ENCODE measurements at regions not wholly inside any gene's neighbourhood (a gene's known extent, or its start where the extent isn't known, plus 50 kb on each side); places are given as distances from the start of the nearest gene placed in this dataset.

GRCh38 chr10:28939281-28940157 is 262.2 kb downstream of the BAMBI start:
- Mint-ChIP-seq H3K27ac (peak overlapping the region; percentile 96), H3K36me3 (ENCODE audit: insufficient read depth) (peaks cover 8% of the 10 kb centered on the region), H3K9me3 (ENCODE audit: low read depth) (peaks cover 16% of the 10 kb centered on the region), H3K4me1 (ENCODE audit: low read depth) (peaks cover 36% of the 10 kb centered on the region), H3K4me3 (ENCODE audit: low read depth) (peak overlapping the region; percentile 59), H3K27me3 (no peaks in the 10 kb centered on the region)
- DNase-seq (ENCODE audit: low spot score, unreplicated experiment), result peak; percentile 55
- TF ChIP-seq CTCF (IDR thresholded peaks at IDR 0.05; ENCODE audit: unreplicated experiment), result peak; percentile 73

GRCh38 chr10:28940158-28940888 is 263.0 kb downstream of the BAMBI start:
- Mint-ChIP-seq H3K27ac (peak overlapping the region; percentile 96), H3K4me3 (ENCODE audit: low read depth) (peak overlapping the region; percentile 59)

DNA sequence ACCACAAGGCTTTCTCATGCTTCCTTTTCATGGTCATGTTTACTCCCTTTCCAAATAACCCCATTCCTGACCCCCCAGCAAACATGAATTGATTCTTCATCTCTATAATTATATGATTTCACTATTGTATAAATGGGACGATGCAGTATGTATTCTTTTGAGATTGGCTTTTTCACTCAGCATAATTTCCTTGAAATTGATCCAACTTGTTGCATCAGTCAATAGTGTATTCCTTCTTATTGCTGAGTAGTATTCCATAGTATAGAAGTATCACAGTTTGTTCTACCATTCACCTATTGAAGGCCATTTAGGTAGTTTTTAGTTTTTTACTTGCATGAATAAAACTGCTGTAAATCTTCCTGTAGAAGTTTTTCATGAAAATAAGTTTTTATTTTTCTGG is 264.7 kb downstream of the BAMBI start:
- peaks cover 34% of the 10 kb centered on the region for H3K4me1 Mint-ChIP-seq (ENCODE audit: low read depth)
- no peak overlapping the region for H3K4me3 Mint-ChIP-seq (ENCODE audit: low read depth)
- peaks cover 20% of the 10 kb centered on the region for H3K9me3 Mint-ChIP-seq (ENCODE audit: low read depth)
- DNase-seq (ENCODE audit: low spot score, unreplicated experiment), result no peak
- no peaks in the 10 kb centered on the region for H3K27me3 Mint-ChIP-seq
- H3K27ac Mint-ChIP-seq, result peak overlapping the region; percentile 43
- H3K36me3 Mint-ChIP-seq (ENCODE audit: insufficient read depth), result peaks cover 7% of the 10 kb centered on the region
- TF ChIP-seq CTCF (IDR thresholded peaks at IDR 0.05; ENCODE audit: unreplicated experiment), result no peak

More at GRCh38 chr10:28940158-28940888, 263.0 kb downstream of the BAMBI start:
- Mint-ChIP-seq H3K36me3 (ENCODE audit: insufficient read depth) (peaks cover 9% of the 10 kb centered on the region), H3K27me3 (no peaks in the 10 kb centered on the region), H3K4me1 (ENCODE audit: low read depth) (peaks cover 36% of the 10 kb centered on the region), H3K9me3 (ENCODE audit: low read depth) (peaks cover 20% of the 10 kb centered on the region)
- no peak for TF ChIP-seq CTCF (IDR thresholded peaks at IDR 0.05; ENCODE audit: unreplicated experiment)
- DNase-seq (ENCODE audit: low spot score, unreplicated experiment), result no peak

DNA sequence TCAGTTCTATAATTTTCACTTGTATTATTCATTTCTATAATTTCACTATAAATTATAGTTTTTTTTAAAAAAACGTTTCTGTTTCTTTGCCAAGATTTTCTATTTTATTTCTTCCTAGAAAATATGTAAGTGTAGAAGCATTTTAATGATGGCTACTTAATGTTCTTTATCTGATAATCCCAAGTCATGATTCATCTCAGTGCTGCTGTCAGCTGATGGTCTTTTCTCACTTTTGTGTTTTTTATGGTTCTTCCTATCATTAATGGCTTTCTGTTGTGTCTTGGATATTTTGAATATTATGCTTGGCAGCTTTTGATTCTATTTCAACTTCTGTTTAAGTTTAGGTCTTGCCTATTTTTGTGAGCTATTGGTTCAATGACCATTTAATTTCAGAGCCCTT is 268.6 kb downstream of the BAMBI start:
- H3K27me3 Mint-ChIP-seq, result no peaks in the 10 kb centered on the region
- no peak for TF ChIP-seq CTCF (IDR thresholded peaks at IDR 0.05; ENCODE audit: unreplicated experiment)
- peaks cover 7% of the 10 kb centered on the region for H3K36me3 Mint-ChIP-seq (ENCODE audit: insufficient read depth)
- peaks cover 15% of the 10 kb centered on the region for H3K4me1 Mint-ChIP-seq (ENCODE audit: low read depth)
- no peak overlapping the region for H3K27ac Mint-ChIP-seq
- no peak for DNase-seq (ENCODE audit: low spot score, unreplicated experiment)
- no peak overlapping the region for H3K4me3 Mint-ChIP-seq (ENCODE audit: low read depth)
- H3K9me3 Mint-ChIP-seq (ENCODE audit: low read depth), result peaks cover 16% of the 10 kb centered on the region

DNA sequence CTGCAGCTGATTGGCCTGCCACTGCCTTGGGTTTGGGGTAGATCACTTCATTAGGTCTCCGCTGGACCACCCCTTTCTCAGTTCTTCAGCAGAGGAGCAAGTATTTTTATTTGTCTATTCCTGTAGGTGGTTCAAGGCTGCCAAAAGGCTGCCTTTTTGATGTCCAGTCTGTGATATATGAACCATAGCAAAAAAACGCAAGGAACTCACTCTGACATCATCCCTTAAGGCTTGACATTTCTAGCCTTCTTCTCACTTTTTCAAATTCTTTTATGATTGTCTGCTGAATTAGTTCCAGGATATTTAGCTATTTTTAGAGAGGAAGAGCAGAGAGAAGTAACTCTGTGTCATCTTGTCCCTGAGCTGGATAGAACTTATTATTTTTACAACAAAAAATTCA is 269.2 kb downstream of the BAMBI start:
- no peaks in the 10 kb centered on the region for H3K27me3 Mint-ChIP-seq
- H3K4me1 Mint-ChIP-seq (ENCODE audit: low read depth), result peaks cover 15% of the 10 kb centered on the region
- no peak overlapping the region for H3K4me3 Mint-ChIP-seq (ENCODE audit: low read depth)
- peaks cover 16% of the 10 kb centered on the region for H3K9me3 Mint-ChIP-seq (ENCODE audit: low read depth)
- TF ChIP-seq CTCF (IDR thresholded peaks at IDR 0.05; ENCODE audit: unreplicated experiment), result no peak
- H3K27ac Mint-ChIP-seq, result no peak overlapping the region
- peaks cover 7% of the 10 kb centered on the region for H3K36me3 Mint-ChIP-seq (ENCODE audit: insufficient read depth)
- DNase-seq (ENCODE audit: low spot score, unreplicated experiment), result no peak

Measured in progenitor cell of endocrine pancreas (in vitro differentiated cells).